Mesenchymal stem cell (in vitro differentiated cells and primary cell): ENCODE measurements at regions not wholly inside any gene's neighbourhood (a gene's known extent, or its start where the extent isn't known, plus 50 kb on each side); places are given as distances from the start of the nearest gene placed in this dataset.

ENCODE experiments used
- DNase-seq: peaks from one replicate; pipeline ENCODE4 v3.0.0-alpha.2; 2013
- H2AFZ ChIP-seq: one replicate; pipeline ENCODE4 v1.6.1; 2013; ENCODE audit warnings: low read depth, mild to moderate bottlenecking, control low read depth, inconsistent platforms, low read length, moderate library complexity
- H2AK5ac ChIP-seq: 2 replicates; pipeline ENCODE4 v1.6.1; 2013; ENCODE audit warnings: low read length, moderate library complexity, mild to moderate bottlenecking, inconsistent platforms; ENCODE audit not compliant: severe bottlenecking
- H2BK120ac ChIP-seq: one replicate; pipeline ENCODE4 v1.6.1; 2013; ENCODE audit warnings: low read depth, mild to moderate bottlenecking, inconsistent platforms, low read length, moderate library complexity
- H2BK12ac ChIP-seq, 2 experiments: one replicate each; pipeline ENCODE4 v1.6.1; 2013; ENCODE audit warnings: inconsistent platforms in 2 of 2, low read length in 2 of 2, mild to moderate bottlenecking in 2 of 2, moderate library complexity in 2 of 2, control low read depth in 1 of 2
- H2BK15ac ChIP-seq: one replicate; pipeline ENCODE4 v1.6.1; 2013; ENCODE audit warnings: mild to moderate bottlenecking, low read depth, inconsistent platforms; ENCODE audit not compliant: poor library complexity, severe bottlenecking
- H2BK5ac ChIP-seq: 2 replicates; pipeline ENCODE4 v1.6.1; 2013; ENCODE audit warnings: low read depth, mild to moderate bottlenecking, low read length, control low read depth, inconsistent platforms; ENCODE audit not compliant: poor library complexity, severe bottlenecking
- H3K14ac ChIP-seq, 2 experiments: one replicate each; pipeline ENCODE4 v1.6.1; 2013; ENCODE audit warnings: inconsistent platforms in 2 of 2, low read length in 2 of 2, control low read depth in 1 of 2, mild to moderate bottlenecking in 1 of 2, moderate library complexity in 1 of 2
- H3K18ac ChIP-seq, 2 experiments: one replicate each; pipeline ENCODE4 v1.6.1; 2013; ENCODE audit warnings: inconsistent platforms in 2 of 2, low read length in 2 of 2, control low read depth in 1 of 2, low read depth in 1 of 2, mild to moderate bottlenecking in 1 of 2
- H3K23ac ChIP-seq, 2 experiments: one replicate each; pipeline ENCODE4 v1.6.1; 2013; ENCODE audit warnings: inconsistent platforms in 2 of 2, low read length in 2 of 2, mild to moderate bottlenecking in 2 of 2, moderate library complexity in 2 of 2, control low read depth in 1 of 2
- H3K27ac ChIP-seq: 2 replicates; pipeline ENCODE4 v1.5.1; 2013; ENCODE audit warnings: mild to moderate bottlenecking, moderate library complexity, low read length, control low read depth, inconsistent platforms; ENCODE audit not compliant: poor library complexity, severe bottlenecking
- H3K27me3 ChIP-seq, 2 experiments: 2 replicates each; pipeline versions ENCODE4 v1.6.1 to v1.7.0; 2013; ENCODE audit warnings: low read length in 2 of 2, mild to moderate bottlenecking in 2 of 2, moderate library complexity in 2 of 2, control low read depth in 1 of 2, inconsistent platforms in 1 of 2; ENCODE audit not compliant: control insufficient read depth in 1 of 2, insufficient read depth in 1 of 2
- H3K36me3 ChIP-seq, 2 experiments: 2 replicates each; pipeline versions ENCODE4 v1.6.1 to v1.7.0; 2013; ENCODE audit warnings: low read length in 2 of 2, control low read depth in 1 of 2, inconsistent platforms in 1 of 2, low read depth in 1 of 2, mild to moderate bottlenecking in 1 of 2; ENCODE audit not compliant: insufficient read depth in 2 of 2, control insufficient read depth in 1 of 2
- H3K4ac ChIP-seq, 2 experiments: one replicate each; pipeline ENCODE4 v1.6.1; 2013; ENCODE audit warnings: inconsistent platforms in 2 of 2, low read length in 2 of 2, mild to moderate bottlenecking in 2 of 2, moderate library complexity in 2 of 2, control low read depth in 1 of 2, low read depth in 1 of 2
- H3K4me1 ChIP-seq: 2 replicates; pipeline ENCODE4 v1.6.1; 2013; ENCODE audit warnings: low read depth, low read length, control low read depth; ENCODE audit not compliant: control insufficient read depth, insufficient read depth
- H3K4me2 ChIP-seq: 2 replicates; pipeline ENCODE4 v1.6.1; 2013; ENCODE audit warnings: low read length, mild to moderate bottlenecking, inconsistent platforms; ENCODE audit not compliant: poor library complexity, severe bottlenecking
- H3K4me3 ChIP-seq, 2 experiments: 2 replicates each; pipeline versions ENCODE4 v1.5.1 to v1.7.0; 2013; ENCODE audit warnings: low read length in 2 of 2, mild to moderate bottlenecking in 2 of 2, control low read depth in 1 of 2, low read depth in 1 of 2; ENCODE audit not compliant: insufficient read depth in 1 of 2
- H3K79me1 ChIP-seq: replicated peaks from 2 replicates; pipeline ENCODE4 v1.6.1; 2013; ENCODE audit warnings: mild to moderate bottlenecking, control low read depth, low read length, inconsistent platforms; ENCODE audit not compliant: poor library complexity, severe bottlenecking
- H3K9ac ChIP-seq: 2 replicates; pipeline ENCODE4 v1.7.0; 2013; ENCODE audit warnings: mild to moderate bottlenecking, low read length, moderate library complexity
- H3K9me3 ChIP-seq: 2 replicates; pipeline ENCODE4 v1.7.0; 2013; ENCODE audit warnings: mild to moderate bottlenecking, low read length; ENCODE audit not compliant: control insufficient read depth
- H4K8ac ChIP-seq: one replicate; pipeline ENCODE4 v1.6.1; 2013; ENCODE audit warnings: inconsistent platforms, mild to moderate bottlenecking, low read length, moderate library complexity
- H4K91ac ChIP-seq: one replicate; pipeline ENCODE4 v1.6.1; 2013; ENCODE audit warnings: mild to moderate bottlenecking, low read length, inconsistent platforms
- WGBS: methylation state at CpG from one replicate; pipeline ENCODE4 v1.1.7; 2013; ENCODE audit warnings: mixed read lengths; 5-methylcytosine and 5-hydroxymethylcytosine counted together

GRCh38 chr7:135831455-135832195 lies 83.0 kb upstream of the FAM180A start:
- H3K4ac ChIP-seq: no peak overlapping the region
- H2BK120ac ChIP-seq: no peak overlapping the region
- H3K27me3 ChIP-seq: peaks cover 3 to 63% of the 10 kb centered on the region in 2 experiments
- no peak overlapping the region for H3K9ac ChIP-seq
- no peaks in the 10 kb centered on the region for H3K79me1 ChIP-seq
- H3K27ac ChIP-seq: no peak overlapping the region
- no peak overlapping the region for H2BK5ac ChIP-seq
- H3K18ac ChIP-seq: no peak overlapping the region
- no peak overlapping the region for H2BK12ac ChIP-seq
- no peak for DNase-seq
- no peaks in the 10 kb centered on the region for H3K36me3 ChIP-seq
- no peak overlapping the region for H3K14ac ChIP-seq
- H2AK5ac ChIP-seq: no peak overlapping the region
- H3K9me3 ChIP-seq: no peaks in the 10 kb centered on the region
- no peak overlapping the region for H2AFZ ChIP-seq
- no peak overlapping the region for H3K23ac ChIP-seq
- WGBS: 68% methylated on average over 4 of the region's 4 CpGs
- no peak overlapping the region for H3K4me2 ChIP-seq
- H2BK15ac ChIP-seq: no peak overlapping the region
- H3K4me1 ChIP-seq: no peaks in the 10 kb centered on the region
- H4K8ac ChIP-seq: no peak overlapping the region
- no peak overlapping the region for H3K4me3 ChIP-seq
- no peak overlapping the region for H4K91ac ChIP-seq

DNA sequence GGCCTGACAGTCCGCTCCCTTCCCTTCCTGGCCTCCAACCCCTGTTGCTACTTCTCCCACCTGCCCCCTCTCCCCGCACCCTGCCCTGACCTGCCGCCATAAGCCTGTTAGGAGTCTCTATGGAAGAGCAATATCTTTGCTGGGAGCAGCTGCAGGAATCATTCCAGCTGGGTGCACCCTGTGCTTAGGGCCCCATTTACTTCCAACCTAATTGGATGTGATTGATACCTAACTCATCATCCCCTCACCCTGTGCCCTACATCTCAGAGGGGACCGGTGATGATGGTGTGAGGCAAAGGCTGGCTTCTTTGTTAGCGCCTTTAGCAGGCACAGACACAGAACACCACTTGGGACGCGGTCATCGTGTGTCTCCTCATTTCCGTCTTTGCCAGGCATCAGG lies 80.0 kb upstream of the FAM180A start:
- Histone ChIP-seq H3K18ac (no peak overlapping the region), H3K9ac (no peak overlapping the region), H3K14ac (no peak overlapping the region), H3K79me1 (no peaks in the 10 kb centered on the region), H3K23ac (no peak overlapping the region), H2BK120ac (no peak overlapping the region), H2BK15ac (no peak overlapping the region), H3K27me3 (peaks cover 9 to 73% of the 10 kb centered on the region in 2 experiments), H3K4ac (no peak overlapping the region), H3K27ac (no peak overlapping the region), H2BK5ac (no peak overlapping the region), H3K4me2 (no peak overlapping the region), H2AK5ac (no peak overlapping the region), H3K4me3 (no peak overlapping the region), H3K4me1 (no peaks in the 10 kb centered on the region), H3K36me3 (no peaks in the 10 kb centered on the region), H3K9me3 (no peaks in the 10 kb centered on the region), H4K8ac (no peak overlapping the region), H2AFZ (no peak overlapping the region), H4K91ac (no peak overlapping the region), H2BK12ac (no peak overlapping the region)
- no peak for DNase-seq
- WGBS: 96% methylated on average over 9 of the region's 9 CpGs

GRCh38 chr7:135827391-135827790 lies 78.8 kb upstream of the FAM180A start:
- Histone ChIP-seq H3K27ac (no peak overlapping the region), H4K8ac (no peak overlapping the region), H4K91ac (no peak overlapping the region), H3K4ac (no peak overlapping the region), H2BK120ac (no peak overlapping the region), H3K4me2 (no peak overlapping the region), H3K9ac (no peak overlapping the region), H2BK15ac (no peak overlapping the region), H2AK5ac (no peak overlapping the region), H3K4me1 (no peaks in the 10 kb centered on the region), H3K79me1 (no peaks in the 10 kb centered on the region), H3K18ac (no peak overlapping the region), H3K14ac (no peak overlapping the region), H3K9me3 (no peaks in the 10 kb centered on the region), H3K23ac (no peak overlapping the region), H3K36me3 (no peaks in the 10 kb centered on the region), H3K27me3 (peaks cover 9 to 61% of the 10 kb centered on the region in 2 experiments), H3K4me3 (no peak overlapping the region), H2BK12ac (no peak overlapping the region), H2AFZ (no peak overlapping the region), H2BK5ac (no peak overlapping the region)
- DNase-seq: no peak
- WGBS: 85% methylated on average over 2 of the region's 2 CpGs

DNA sequence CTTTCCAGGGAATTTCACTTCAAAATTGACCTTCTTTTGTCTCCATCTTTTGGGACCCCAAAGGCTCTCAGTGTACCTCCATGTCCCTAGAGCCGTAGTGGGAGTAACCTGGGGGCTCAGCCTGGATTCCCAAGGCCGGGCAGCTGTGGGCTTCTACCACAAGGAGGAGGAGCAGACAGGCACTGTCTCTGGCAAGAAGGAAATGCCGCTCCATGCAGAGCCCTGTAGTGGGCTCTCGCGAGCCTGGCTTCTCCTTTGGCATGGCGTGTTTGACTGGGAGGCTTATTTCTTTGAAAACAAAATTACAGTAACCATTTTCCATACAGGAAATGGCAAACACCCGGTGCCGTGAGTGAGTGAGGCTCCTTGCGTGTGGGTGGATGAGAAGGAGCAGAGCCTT lies 76.8 kb upstream of the FAM180A start:
- H2BK120ac ChIP-seq: no peak overlapping the region
- 84% methylated on average over 6 of the region's 9 CpGs for WGBS

More for the DNA sequence above, 76.8 kb upstream of the FAM180A start:
- H3K4me1 ChIP-seq: no peaks in the 10 kb centered on the region
- no peak overlapping the region for H3K18ac ChIP-seq
- no peak overlapping the region for H2BK15ac ChIP-seq
- H3K14ac ChIP-seq: no peak overlapping the region
- H2AK5ac ChIP-seq: no peak overlapping the region
- H3K27ac ChIP-seq: no peak overlapping the region
- no peak overlapping the region for H4K91ac ChIP-seq
- no peak overlapping the region for H3K4me3 ChIP-seq
- H3K9me3 ChIP-seq: no peaks in the 10 kb centered on the region
- H3K9ac ChIP-seq: no peak overlapping the region
- H3K36me3 ChIP-seq: no peaks in the 10 kb centered on the region
- H4K8ac ChIP-seq: no peak overlapping the region
- H3K4ac ChIP-seq: no peak overlapping the region
- no peak overlapping the region for H2BK12ac ChIP-seq
- DNase-seq: no peak
- no peak overlapping the region for H3K23ac ChIP-seq
- no peak overlapping the region for H3K4me2 ChIP-seq
- no peak overlapping the region for H2BK5ac ChIP-seq
- no peak overlapping the region for H2AFZ ChIP-seq
- H3K79me1 ChIP-seq: no peaks in the 10 kb centered on the region
- peaks cover 9 to 49% of the 10 kb centered on the region in 2 experiments for H3K27me3 ChIP-seq
